SK-N-SH treated with all-trans-retinoic acid at 6 μM for 48 hours (cell line): ENCODE measurements at regions not wholly inside any gene's neighbourhood (a gene's known extent, or its start where the extent isn't known, plus 50 kb on each side); places are given as distances from the start of the nearest gene placed in this dataset.

Experiments
- ATAC-seq: fragments of 200-7000 bp; cut with Tn5 transposase; 3 replicates; pipeline ENCODE4 v1.9.1; 2020; ENCODE audit warnings: mild to moderate bottlenecking, moderate library complexity
- ARNTL ChIP-seq: fragments of 450-650 bp; formaldehyde crosslinking; IDR thresholded peaks from 2 replicates; pipeline ENCODE4 v1.5.0; 2020; ENCODE audit warnings: low read depth, mild to moderate bottlenecking, moderate library complexity, borderline replicate concordance
- BACH2 ChIP-seq: fragments of 250-450 bp; sonication (Bioruptor Pico); IDR thresholded peaks from 2 replicates; pipeline ENCODE4 v1.9.0; 2021; ENCODE audit warnings: mild to moderate bottlenecking, borderline replicate concordance
- CREB5 ChIP-seq: fragments of 250-450 bp; sonication (Bioruptor Pico); IDR thresholded peaks from 2 replicates; pipeline ENCODE4 v1.5.1; 2020; ENCODE audit warnings: low read depth, mild to moderate bottlenecking, moderate library complexity
- CSDC2 ChIP-seq: fragments of 250-450 bp; sonication (Bioruptor Pico); IDR thresholded peaks from 2 replicates; pipeline ENCODE4 v1.5.0; 2020; ENCODE audit warnings: mild to moderate bottlenecking, moderate library complexity
- ESRRG ChIP-seq: fragments of 250-450 bp; sonication (Bioruptor Pico); IDR thresholded peaks from 2 replicates; pipeline ENCODE4 v1.6.1; 2021; ENCODE audit warnings: mild to moderate bottlenecking
- GLIS3 ChIP-seq: fragments of 250-450 bp; sonication (Bioruptor Pico); IDR thresholded peaks from 2 replicates; pipeline ENCODE4 v1.5.0; 2020; ENCODE audit warnings: mild to moderate bottlenecking, moderate library complexity
- ISL1 ChIP-seq: fragments of 250-450 bp; sonication (Bioruptor Pico); IDR thresholded peaks from 2 replicates; pipeline ENCODE4 v2.1.2; 2022; ENCODE audit warnings: mild to moderate bottlenecking, moderate library complexity
- OSR1 ChIP-seq: fragments of 250-450 bp; sonication (Bioruptor Pico); IDR thresholded peaks from 2 replicates; pipeline ENCODE4 v1.8.0; 2022; ENCODE audit warnings: moderate library complexity, mild to moderate bottlenecking, inconsistent platforms
- PPARA ChIP-seq: fragments of 250-450 bp; sonication (Bioruptor Pico); IDR thresholded peaks from 2 replicates; pipeline ENCODE4 v1.5.0; 2020; ENCODE audit warnings: mild to moderate bottlenecking, borderline replicate concordance
- TOX ChIP-seq: fragments of 250-450 bp; sonication (Bioruptor Pico); IDR thresholded peaks from 2 replicates; pipeline ENCODE4 v1.8.0; 2021; ENCODE audit warnings: mild to moderate bottlenecking, moderate library complexity, borderline replicate concordance
- ZC3H10 ChIP-seq: fragments of 250-450 bp; sonication (Bioruptor Pico); IDR thresholded peaks from 2 replicates; pipeline ENCODE4 v1.5.1; 2021; ENCODE audit warnings: mild to moderate bottlenecking, moderate library complexity
- ZFP3 ChIP-seq: fragments of 250-450 bp; sonication (Bioruptor Pico); IDR thresholded peaks from 2 replicates; pipeline ENCODE4 v1.5.0; 2020; ENCODE audit warnings: mild to moderate bottlenecking, moderate library complexity
- ZFP30 ChIP-seq: fragments of 450-650 bp; formaldehyde crosslinking; IDR thresholded peaks from 2 replicates; pipeline ENCODE4 v1.5.0; 2022; ENCODE audit warnings: mild to moderate bottlenecking, moderate library complexity
- ZNF565 ChIP-seq: fragments of 450-650 bp; formaldehyde crosslinking; conservative IDR thresholded peaks from 2 replicates; pipeline ENCODE4 v1.5.0; 2020; ENCODE audit warnings: low read depth, mild to moderate bottlenecking, moderate library complexity
- ZNF70 ChIP-seq: fragments of 450-650 bp; formaldehyde crosslinking; IDR thresholded peaks from 2 replicates; pipeline ENCODE4 v1.5.0; 2020; ENCODE audit warnings: mild to moderate bottlenecking, moderate library complexity
- ZNF8 ChIP-seq: fragments of 450-650 bp; formaldehyde crosslinking; IDR thresholded peaks from 2 replicates; pipeline ENCODE4 v1.5.0; 2020; ENCODE audit warnings: mild to moderate bottlenecking, moderate library complexity
- TF ChIP-seq, protein P1 (sequence below): fragments of 250-450 bp; sonication (Bioruptor Pico); IDR thresholded peaks from 2 replicates; pipeline ENCODE4 v1.8.0; 2021; ENCODE audit warnings: low read depth, mild to moderate bottlenecking, moderate library complexity, borderline replicate concordance
- TF ChIP-seq, protein P2 (sequence below): fragments of 250-450 bp; sonication (Bioruptor Pico); IDR thresholded peaks from 2 replicates; pipeline ENCODE4 v1.5.0; 2020; ENCODE audit warnings: mild to moderate bottlenecking, moderate library complexity
- TF ChIP-seq, protein P3 (sequence below): fragments of 250-450 bp; sonication (Bioruptor Pico); IDR thresholded peaks from 2 replicates; pipeline ENCODE4 v1.5.1; 2021; ENCODE audit warnings: mild to moderate bottlenecking, moderate library complexity
- TF ChIP-seq, protein P4 (sequence below): fragments of 250-450 bp; sonication (Bioruptor Pico); IDR thresholded peaks from 2 replicates; pipeline ENCODE4 v1.8.0; 2020; ENCODE audit warnings: mild to moderate bottlenecking, moderate library complexity, borderline replicate concordance

- TF ChIP-seq, protein P1, sequence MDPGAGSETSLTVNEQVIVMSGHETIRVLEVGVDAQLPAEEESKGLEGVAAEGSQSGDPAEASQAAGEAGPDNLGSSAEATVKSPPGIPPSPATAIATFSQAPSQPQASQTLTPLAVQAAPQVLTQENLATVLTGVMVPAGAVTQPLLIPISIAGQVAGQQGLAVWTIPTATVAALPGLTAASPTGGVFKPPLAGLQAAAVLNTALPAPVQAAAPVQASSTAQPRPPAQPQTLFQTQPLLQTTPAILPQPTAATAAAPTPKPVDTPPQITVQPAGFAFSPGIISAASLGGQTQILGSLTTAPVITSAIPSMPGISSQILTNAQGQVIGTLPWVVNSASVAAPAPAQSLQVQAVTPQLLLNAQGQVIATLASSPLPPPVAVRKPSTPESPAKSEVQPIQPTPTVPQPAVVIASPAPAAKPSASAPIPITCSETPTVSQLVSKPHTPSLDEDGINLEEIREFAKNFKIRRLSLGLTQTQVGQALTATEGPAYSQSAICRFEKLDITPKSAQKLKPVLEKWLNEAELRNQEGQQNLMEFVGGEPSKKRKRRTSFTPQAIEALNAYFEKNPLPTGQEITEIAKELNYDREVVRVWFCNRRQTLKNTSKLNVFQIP, result no peak
- TF ChIP-seq ZNF70 (CRISPR knock-in tag), result no peak
Observed at GRCh38 chr20:40493071-40493470, 196.0 kb downstream of the MAFB start (continued).

GRCh38 chr20:40491009-40491590, 197.9 kb downstream of the MAFB start:
- ATAC-seq, result no peak
- TF ChIP-seq CSDC2 (no peak), ZC3H10 (no peak), ZNF8 (no peak), ISL1 (CRISPR knock-in tag) (no peak), GLIS3 (no peak), TOX (CRISPR knock-in tag) (no peak), ZFP3 (no peak), ZFP30 (CRISPR knock-in tag) (no peak), CREB5 (no peak), ZNF565 (CRISPR knock-in tag) (no peak)
- TF ChIP-seq, protein P2, sequence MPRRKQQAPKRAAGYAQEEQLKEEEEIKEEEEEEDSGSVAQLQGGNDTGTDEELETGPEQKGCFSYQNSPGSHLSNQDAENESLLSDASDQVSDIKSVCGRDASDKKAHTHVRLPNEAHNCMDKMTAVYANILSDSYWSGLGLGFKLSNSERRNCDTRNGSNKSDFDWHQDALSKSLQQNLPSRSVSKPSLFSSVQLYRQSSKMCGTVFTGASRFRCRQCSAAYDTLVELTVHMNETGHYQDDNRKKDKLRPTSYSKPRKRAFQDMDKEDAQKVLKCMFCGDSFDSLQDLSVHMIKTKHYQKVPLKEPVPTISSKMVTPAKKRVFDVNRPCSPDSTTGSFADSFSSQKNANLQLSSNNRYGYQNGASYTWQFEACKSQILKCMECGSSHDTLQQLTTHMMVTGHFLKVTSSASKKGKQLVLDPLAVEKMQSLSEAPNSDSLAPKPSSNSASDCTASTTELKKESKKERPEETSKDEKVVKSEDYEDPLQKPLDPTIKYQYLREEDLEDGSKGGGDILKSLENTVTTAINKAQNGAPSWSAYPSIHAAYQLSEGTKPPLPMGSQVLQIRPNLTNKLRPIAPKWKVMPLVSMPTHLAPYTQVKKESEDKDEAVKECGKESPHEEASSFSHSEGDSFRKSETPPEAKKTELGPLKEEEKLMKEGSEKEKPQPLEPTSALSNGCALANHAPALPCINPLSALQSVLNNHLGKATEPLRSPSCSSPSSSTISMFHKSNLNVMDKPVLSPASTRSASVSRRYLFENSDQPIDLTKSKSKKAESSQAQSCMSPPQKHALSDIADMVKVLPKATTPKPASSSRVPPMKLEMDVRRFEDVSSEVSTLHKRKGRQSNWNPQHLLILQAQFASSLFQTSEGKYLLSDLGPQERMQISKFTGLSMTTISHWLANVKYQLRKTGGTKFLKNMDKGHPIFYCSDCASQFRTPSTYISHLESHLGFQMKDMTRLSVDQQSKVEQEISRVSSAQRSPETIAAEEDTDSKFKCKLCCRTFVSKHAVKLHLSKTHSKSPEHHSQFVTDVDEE (CRISPR knock-in tag), result no peak
- TF ChIP-seq, protein P3, sequence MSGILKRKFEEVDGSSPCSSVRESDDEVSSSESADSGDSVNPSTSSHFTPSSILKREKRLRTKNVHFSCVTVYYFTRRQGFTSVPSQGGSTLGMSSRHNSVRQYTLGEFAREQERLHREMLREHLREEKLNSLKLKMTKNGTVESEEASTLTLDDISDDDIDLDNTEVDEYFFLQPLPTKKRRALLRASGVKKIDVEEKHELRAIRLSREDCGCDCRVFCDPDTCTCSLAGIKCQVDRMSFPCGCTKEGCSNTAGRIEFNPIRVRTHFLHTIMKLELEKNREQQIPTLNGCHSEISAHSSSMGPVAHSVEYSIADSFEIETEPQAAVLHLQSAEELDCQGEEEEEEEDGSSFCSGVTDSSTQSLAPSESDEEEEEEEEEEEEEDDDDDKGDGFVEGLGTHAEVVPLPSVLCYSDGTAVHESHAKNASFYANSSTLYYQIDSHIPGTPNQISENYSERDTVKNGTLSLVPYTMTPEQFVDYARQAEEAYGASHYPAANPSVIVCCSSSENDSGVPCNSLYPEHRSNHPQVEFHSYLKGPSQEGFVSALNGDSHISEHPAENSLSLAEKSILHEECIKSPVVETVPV (CRISPR knock-in tag), result no peak
- TF ChIP-seq, protein P4, sequence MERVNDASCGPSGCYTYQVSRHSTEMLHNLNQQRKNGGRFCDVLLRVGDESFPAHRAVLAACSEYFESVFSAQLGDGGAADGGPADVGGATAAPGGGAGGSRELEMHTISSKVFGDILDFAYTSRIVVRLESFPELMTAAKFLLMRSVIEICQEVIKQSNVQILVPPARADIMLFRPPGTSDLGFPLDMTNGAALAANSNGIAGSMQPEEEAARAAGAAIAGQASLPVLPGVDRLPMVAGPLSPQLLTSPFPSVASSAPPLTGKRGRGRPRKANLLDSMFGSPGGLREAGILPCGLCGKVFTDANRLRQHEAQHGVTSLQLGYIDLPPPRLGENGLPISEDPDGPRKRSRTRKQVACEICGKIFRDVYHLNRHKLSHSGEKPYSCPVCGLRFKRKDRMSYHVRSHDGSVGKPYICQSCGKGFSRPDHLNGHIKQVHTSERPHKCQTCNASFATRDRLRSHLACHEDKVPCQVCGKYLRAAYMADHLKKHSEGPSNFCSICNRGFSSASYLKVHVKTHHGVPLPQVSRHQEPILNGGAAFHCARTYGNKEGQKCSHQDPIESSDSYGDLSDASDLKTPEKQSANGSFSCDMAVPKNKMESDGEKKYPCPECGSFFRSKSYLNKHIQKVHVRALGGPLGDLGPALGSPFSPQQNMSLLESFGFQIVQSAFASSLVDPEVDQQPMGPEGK (CRISPR knock-in tag), result no peak

DNA sequence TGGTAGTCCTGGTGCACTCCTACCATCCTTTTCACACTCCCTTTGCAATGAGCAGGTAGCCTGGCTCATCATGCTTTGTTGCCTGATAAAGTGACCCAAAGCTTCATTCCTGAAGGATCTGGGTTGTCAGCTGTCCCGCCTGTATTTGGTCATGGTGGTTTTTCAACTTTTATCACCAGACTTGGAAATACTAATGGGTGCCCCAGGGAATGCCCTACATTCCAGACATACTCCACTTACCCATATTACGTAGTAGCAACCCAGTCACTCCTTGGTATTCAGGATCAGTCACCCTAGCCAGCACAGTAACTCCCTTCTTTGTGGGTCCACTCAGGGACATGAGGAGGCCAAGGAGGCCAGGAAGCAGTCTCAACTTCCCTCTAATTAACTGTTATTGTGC, 199.2 kb downstream of the MAFB start:
- no peak for TF ChIP-seq ZC3H10
- TF ChIP-seq TOX (CRISPR knock-in tag), result no peak
- no peak for TF ChIP-seq GLIS3
- no peak for TF ChIP-seq ESRRG (CRISPR knock-in tag)
- TF ChIP-seq, protein P3 (CRISPR knock-in tag), result no peak
- no peak for TF ChIP-seq PPARA
- no peak for TF ChIP-seq OSR1 (CRISPR knock-in tag)
- TF ChIP-seq BACH2 (CRISPR knock-in tag), result no peak
- TF ChIP-seq ARNTL, result no peak
- no peak for TF ChIP-seq ZFP30 (CRISPR knock-in tag)
- no peak for TF ChIP-seq ZNF8
- TF ChIP-seq, protein P2 (CRISPR knock-in tag), result no peak
- TF ChIP-seq, protein P4 (CRISPR knock-in tag), result no peak
- TF ChIP-seq, all 23 proteins: peak for 0
- no peak for ATAC-seq
